ENCODE measurements at regions not wholly inside any gene's neighbourhood (a gene's known extent, or its start where the extent isn't known, plus 50 kb on each side); places are given as distances from the start of the nearest gene placed in this dataset.

DNA sequence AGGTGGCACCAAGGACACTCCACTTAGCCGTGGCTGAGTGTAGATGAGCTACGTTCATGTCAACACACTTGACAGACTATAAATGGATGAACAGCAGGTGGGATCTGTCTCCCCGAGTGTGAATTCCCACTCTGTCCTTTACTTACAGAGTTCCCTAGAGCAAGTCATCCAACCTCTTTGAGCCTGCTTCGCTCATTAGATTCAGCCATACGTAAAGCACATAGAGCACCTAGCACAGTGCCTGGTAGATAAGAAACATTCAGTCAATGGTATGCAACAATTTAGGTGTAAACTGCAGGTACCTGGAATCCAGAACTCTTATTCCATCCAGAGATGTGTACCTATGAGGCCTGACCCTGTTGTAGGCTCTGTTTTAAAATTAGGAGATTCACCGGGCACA, 227.8 kb upstream of the C16orf82 start:
- Histone ChIP-seq H3K79me2 (ENCODE audit: control insufficient read depth, insufficient read depth, low read length) (no peaks in the 10 kb centered on the region), H3K4me3 (replicated peaks in 1 of 4; ENCODE audit: control extremely low read depth in 1 of 4, insufficient read depth in 1 of 4, low read depth in 3 of 4, low read length in 4 of 4) (no peak overlapping the region), H3K9ac (ENCODE audit: insufficient read depth, low read length) (no peak overlapping the region), H3K27ac (ENCODE audit: insufficient read depth, low read length) (no peak overlapping the region), H3K4me2 (ENCODE audit: extremely low read depth, insufficient read depth, low read length) (no peak overlapping the region), H4K20me1 (ENCODE audit: control insufficient read depth, extremely low read depth, insufficient read depth, low read length) (no peaks in the 10 kb centered on the region), H3K36me3 (ENCODE audit: control insufficient read depth, insufficient read depth, low read length) (no peaks in the 10 kb centered on the region), H2AFZ (ENCODE audit: low read length) (no peak overlapping the region), H3K9me3 (ENCODE audit: control insufficient read depth, insufficient read depth, low read depth, low read length) (no peaks in the 10 kb centered on the region), H3K4me1 (ENCODE audit: control insufficient read depth, extremely low read depth, insufficient read depth, low read length) (no peaks in the 10 kb centered on the region), H3K27me3 (ENCODE audit: control insufficient read depth, insufficient read depth, low read length) (no peaks in the 10 kb centered on the region)
- no peak for DNase-seq (ENCODE audit: low read depth in 2 of 2)
- no peak for TF ChIP-seq EZH2 (IDR thresholded peaks at IDR 0.05; ENCODE audit: low read length, missing control alignments)
- TF ChIP-seq, protein P1, sequence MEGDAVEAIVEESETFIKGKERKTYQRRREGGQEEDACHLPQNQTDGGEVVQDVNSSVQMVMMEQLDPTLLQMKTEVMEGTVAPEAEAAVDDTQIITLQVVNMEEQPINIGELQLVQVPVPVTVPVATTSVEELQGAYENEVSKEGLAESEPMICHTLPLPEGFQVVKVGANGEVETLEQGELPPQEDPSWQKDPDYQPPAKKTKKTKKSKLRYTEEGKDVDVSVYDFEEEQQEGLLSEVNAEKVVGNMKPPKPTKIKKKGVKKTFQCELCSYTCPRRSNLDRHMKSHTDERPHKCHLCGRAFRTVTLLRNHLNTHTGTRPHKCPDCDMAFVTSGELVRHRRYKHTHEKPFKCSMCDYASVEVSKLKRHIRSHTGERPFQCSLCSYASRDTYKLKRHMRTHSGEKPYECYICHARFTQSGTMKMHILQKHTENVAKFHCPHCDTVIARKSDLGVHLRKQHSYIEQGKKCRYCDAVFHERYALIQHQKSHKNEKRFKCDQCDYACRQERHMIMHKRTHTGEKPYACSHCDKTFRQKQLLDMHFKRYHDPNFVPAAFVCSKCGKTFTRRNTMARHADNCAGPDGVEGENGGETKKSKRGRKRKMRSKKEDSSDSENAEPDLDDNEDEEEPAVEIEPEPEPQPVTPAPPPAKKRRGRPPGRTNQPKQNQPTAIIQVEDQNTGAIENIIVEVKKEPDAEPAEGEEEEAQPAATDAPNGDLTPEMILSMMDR (conservative IDR thresholded peaks at IDR 0.05 in 1 of 2, IDR thresholded peaks at IDR 0.05 in 1 of 2; ENCODE audit: low read depth in 1 of 2, low read length in 2 of 2), result no peak

DNA sequence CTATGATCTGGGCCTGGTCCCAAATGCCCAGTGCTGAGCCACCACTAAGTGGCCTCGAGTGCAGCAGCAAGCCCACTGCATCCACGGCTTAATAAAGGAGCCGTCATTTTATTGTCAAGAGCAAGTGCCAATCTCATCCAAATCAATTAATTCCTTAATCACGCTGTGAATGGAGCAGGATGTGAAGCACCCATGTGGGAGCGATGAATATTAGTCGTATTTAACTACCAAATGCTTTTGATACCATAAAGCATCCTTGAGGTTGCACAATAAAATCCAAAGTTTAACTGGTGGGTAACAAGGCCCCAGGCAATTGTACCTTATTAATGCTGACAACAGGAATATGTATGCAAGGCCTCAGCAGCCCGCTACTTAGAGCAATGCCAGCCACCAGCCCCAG, 226.0 kb upstream of the C16orf82 start:
- H3K4me3 ChIP-seq (replicated peaks in 1 of 4; ENCODE audit: control extremely low read depth in 1 of 4, insufficient read depth in 1 of 4, low read depth in 3 of 4, low read length in 4 of 4), result no peak overlapping the region
- H3K4me2 ChIP-seq (ENCODE audit: extremely low read depth, insufficient read depth, low read length), result no peak overlapping the region
- no peak overlapping the region for H3K9ac ChIP-seq (ENCODE audit: insufficient read depth, low read length)
- no peaks in the 10 kb centered on the region for H3K9me3 ChIP-seq (ENCODE audit: control insufficient read depth, insufficient read depth, low read depth, low read length)
- H3K36me3 ChIP-seq (ENCODE audit: control insufficient read depth, insufficient read depth, low read length), result no peaks in the 10 kb centered on the region
- H3K79me2 ChIP-seq (ENCODE audit: control insufficient read depth, insufficient read depth, low read length), result no peaks in the 10 kb centered on the region
- TF ChIP-seq, protein P1 (conservative IDR thresholded peaks at IDR 0.05 in 1 of 2, IDR thresholded peaks at IDR 0.05 in 1 of 2; ENCODE audit: low read depth in 1 of 2, low read length in 2 of 2), result no peak
- no peak for TF ChIP-seq EZH2 (IDR thresholded peaks at IDR 0.05; ENCODE audit: low read length, missing control alignments)
- H3K27ac ChIP-seq (ENCODE audit: insufficient read depth, low read length), result no peak overlapping the region
- no peaks in the 10 kb centered on the region for H4K20me1 ChIP-seq (ENCODE audit: control insufficient read depth, extremely low read depth, insufficient read depth, low read length)
- no peak for DNase-seq (ENCODE audit: low read depth in 2 of 2)
- H2AFZ ChIP-seq (ENCODE audit: low read length), result no peak overlapping the region
- H3K4me1 ChIP-seq (ENCODE audit: control insufficient read depth, extremely low read depth, insufficient read depth, low read length), result no peaks in the 10 kb centered on the region
- H3K27me3 ChIP-seq (ENCODE audit: control insufficient read depth, insufficient read depth, low read length), result no peaks in the 10 kb centered on the region

DNA sequence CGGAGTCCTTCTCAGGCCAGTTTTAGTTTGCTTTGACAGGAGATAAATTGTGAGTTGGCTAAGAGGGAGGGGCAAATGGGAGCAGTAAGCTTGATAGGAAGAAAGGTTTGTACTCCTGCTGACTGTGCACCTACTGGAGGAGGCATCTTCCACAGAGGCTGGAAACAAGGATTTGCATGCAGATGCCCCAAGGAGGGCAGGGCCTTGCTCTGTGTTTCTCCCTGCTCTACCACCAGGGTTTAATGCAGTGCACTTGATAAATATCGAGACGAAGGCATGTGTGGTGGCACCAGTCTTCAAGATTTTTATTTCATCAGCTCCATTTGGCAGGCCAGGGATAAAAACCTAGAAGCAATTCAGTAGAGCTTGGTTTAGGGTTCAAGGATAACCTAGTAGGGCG, 210.5 kb upstream of the C16orf82 start:
- DNase-seq (ENCODE audit: low read depth in 2 of 2), result no peak
- no peak overlapping the region for H3K9ac ChIP-seq (ENCODE audit: insufficient read depth, low read length)
- H3K27ac ChIP-seq (ENCODE audit: insufficient read depth, low read length), result no peak overlapping the region
- H3K4me1 ChIP-seq (ENCODE audit: control insufficient read depth, extremely low read depth, insufficient read depth, low read length), result no peaks in the 10 kb centered on the region
- no peak for TF ChIP-seq EZH2 (IDR thresholded peaks at IDR 0.05; ENCODE audit: low read length, missing control alignments)
- TF ChIP-seq, protein P1 (conservative IDR thresholded peaks at IDR 0.05 in 1 of 2, IDR thresholded peaks at IDR 0.05 in 1 of 2; ENCODE audit: low read depth in 1 of 2, low read length in 2 of 2), result no peak
- no peak overlapping the region for H3K4me2 ChIP-seq (ENCODE audit: extremely low read depth, insufficient read depth, low read length)
- no peak overlapping the region for H2AFZ ChIP-seq (ENCODE audit: low read length)
- H4K20me1 ChIP-seq (ENCODE audit: control insufficient read depth, extremely low read depth, insufficient read depth, low read length), result no peaks in the 10 kb centered on the region
- H3K27me3 ChIP-seq (ENCODE audit: control insufficient read depth, insufficient read depth, low read length), result no peaks in the 10 kb centered on the region
- H3K9me3 ChIP-seq (ENCODE audit: control insufficient read depth, insufficient read depth, low read depth, low read length), result no peaks in the 10 kb centered on the region
- H3K4me3 ChIP-seq (replicated peaks in 1 of 4; ENCODE audit: control extremely low read depth in 1 of 4, insufficient read depth in 1 of 4, low read depth in 3 of 4, low read length in 4 of 4), result no peak overlapping the region
- H3K79me2 ChIP-seq (ENCODE audit: control insufficient read depth, insufficient read depth, low read length), result no peaks in the 10 kb centered on the region
- H3K36me3 ChIP-seq (ENCODE audit: control insufficient read depth, insufficient read depth, low read length), result no peaks in the 10 kb centered on the region

Measured in fibroblast of lung (primary cell).